GM12873 (cell line): ENCODE measurements at regions not wholly inside any gene's neighbourhood (a gene's known extent, or its start where the extent isn't known, plus 50 kb on each side); places are given as distances from the start of the nearest gene placed in this dataset.

ENCODE experiments used
- CTCF ChIP-seq: IDR thresholded peaks from 2 replicates; pipeline ENCODE4 v1.5.1; 2012; ENCODE audit warnings: low read depth, mild to moderate bottlenecking, moderate library complexity, low read length, control low read depth; ENCODE audit not compliant: insufficient read depth; ENCODE audit errors: missing control alignments

GRCh38 chr4:38470735-38471262 is 193.2 kb upstream of the KLF3 start:
- TF ChIP-seq CTCF: no peak

GRCh38 chr4:38482696-38483095 is 181.3 kb upstream of the KLF3 start:
- TF ChIP-seq CTCF: no peak

- no peak for TF ChIP-seq CTCF
These were observed 174.8 kb upstream of the KLF3 start for GRCh38 chr4:38489011-38489861.

- no peak for TF ChIP-seq CTCF
These were observed 173.9 kb upstream of the KLF3 start for GRCh38 chr4:38489924-38490639.

- TF ChIP-seq CTCF: no peak
These were observed 173.1 kb upstream of the KLF3 start for GRCh38 chr4:38490753-38491446.

- TF ChIP-seq CTCF: no peak
These were observed 172.0 kb upstream of the KLF3 start for GRCh38 chr4:38491854-38492478.
